C4-2B (cell line): ENCODE measurements at regions not wholly inside any gene's neighbourhood (a gene's known extent, or its start where the extent isn't known, plus 50 kb on each side); places are given as distances from the start of the nearest gene placed in this dataset.

ENCODE experiments used
- H3K27ac ChIP-seq: fragments of 450-650 bp; 2 replicates; pipeline ENCODE4 v1.5.1; 2017
- ZFX ChIP-seq: fragments of 450-650 bp; IDR thresholded peaks from 2 replicates; pipeline ENCODE4 v1.6.1; 2017
- TF ChIP-seq, protein P1 (sequence below): fragments of 450-650 bp; conservative IDR thresholded peaks from 2 replicates; pipeline ENCODE4 v1.5.1; 2017; ENCODE audit warnings: mild to moderate bottlenecking

GRCh38 chr3:71876135-71877105 lies 91.5 kb upstream of the PROK2 start:
- no peak overlapping the region for H3K27ac ChIP-seq
- TF ChIP-seq, protein P1, sequence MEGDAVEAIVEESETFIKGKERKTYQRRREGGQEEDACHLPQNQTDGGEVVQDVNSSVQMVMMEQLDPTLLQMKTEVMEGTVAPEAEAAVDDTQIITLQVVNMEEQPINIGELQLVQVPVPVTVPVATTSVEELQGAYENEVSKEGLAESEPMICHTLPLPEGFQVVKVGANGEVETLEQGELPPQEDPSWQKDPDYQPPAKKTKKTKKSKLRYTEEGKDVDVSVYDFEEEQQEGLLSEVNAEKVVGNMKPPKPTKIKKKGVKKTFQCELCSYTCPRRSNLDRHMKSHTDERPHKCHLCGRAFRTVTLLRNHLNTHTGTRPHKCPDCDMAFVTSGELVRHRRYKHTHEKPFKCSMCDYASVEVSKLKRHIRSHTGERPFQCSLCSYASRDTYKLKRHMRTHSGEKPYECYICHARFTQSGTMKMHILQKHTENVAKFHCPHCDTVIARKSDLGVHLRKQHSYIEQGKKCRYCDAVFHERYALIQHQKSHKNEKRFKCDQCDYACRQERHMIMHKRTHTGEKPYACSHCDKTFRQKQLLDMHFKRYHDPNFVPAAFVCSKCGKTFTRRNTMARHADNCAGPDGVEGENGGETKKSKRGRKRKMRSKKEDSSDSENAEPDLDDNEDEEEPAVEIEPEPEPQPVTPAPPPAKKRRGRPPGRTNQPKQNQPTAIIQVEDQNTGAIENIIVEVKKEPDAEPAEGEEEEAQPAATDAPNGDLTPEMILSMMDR = no peak
- TF ChIP-seq ZFX = no peak

- no peak for TF ChIP-seq ZFX
- TF ChIP-seq, protein P1 = peak; percentile 88
- no peak overlapping the region for H3K27ac ChIP-seq
Observed at GRCh38 chr3:71875461-71875947, 90.6 kb upstream of the PROK2 start.

- H3K27ac ChIP-seq = no peak overlapping the region
- TF ChIP-seq ZFX = no peak
- TF ChIP-seq, protein P1 = no peak
Observed at GRCh38 chr3:71874618-71875017, 89.7 kb upstream of the PROK2 start.

- TF ChIP-seq, protein P1 = no peak
- no peak for TF ChIP-seq ZFX
Observed at GRCh38 chr3:71873093-71873611, 88.2 kb upstream of the PROK2 start.

GRCh38 chr3:71872256-71872655 lies 87.3 kb upstream of the PROK2 start:
- no peak for TF ChIP-seq ZFX
- TF ChIP-seq, protein P1 = no peak
- H3K27ac ChIP-seq = no peak overlapping the region

More at GRCh38 chr3:71873093-71873611, 88.2 kb upstream of the PROK2 start:
- no peak overlapping the region for H3K27ac ChIP-seq

DNA sequence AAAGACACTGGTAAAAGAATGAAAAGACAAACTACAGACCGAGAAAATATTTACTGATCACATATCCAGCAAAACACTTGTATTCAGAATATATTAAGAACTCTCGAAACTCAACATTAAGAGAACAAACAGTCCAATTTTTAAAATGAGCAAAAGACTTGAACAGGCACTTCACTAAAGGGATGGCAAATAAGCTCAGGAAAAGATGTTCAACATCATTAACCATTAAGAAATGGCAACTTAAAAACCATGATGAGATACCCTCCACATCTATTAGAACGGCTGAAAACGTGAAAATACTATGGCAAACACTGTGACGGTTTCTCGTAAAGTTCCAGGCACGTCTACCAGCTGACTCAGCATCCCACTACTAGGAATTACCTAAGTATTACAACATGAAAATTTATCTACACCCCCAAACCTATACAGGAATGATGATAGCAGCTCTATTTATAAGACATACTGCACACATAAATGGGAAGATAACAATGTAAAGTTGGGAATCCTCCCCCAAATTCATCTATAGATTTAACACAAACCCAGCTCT lies 86.1 kb upstream of the PROK2 start:
- H3K27ac ChIP-seq = no peak overlapping the region
- no peak for TF ChIP-seq ZFX
- TF ChIP-seq, protein P1 = no peak

- no peak for TF ChIP-seq ZFX
- TF ChIP-seq, protein P1 = no peak
- H3K27ac ChIP-seq = no peak overlapping the region
Observed at GRCh38 chr3:71868876-71869275, 83.9 kb upstream of the PROK2 start.
